ENCODE measurements at regions not wholly inside any gene's neighbourhood (a gene's known extent, or its start where the extent isn't known, plus 50 kb on each side); places are given as distances from the start of the nearest gene placed in this dataset.
"Not testable (repeated sequence)": the region's sequence is repeated elsewhere in the genome, so short reads cannot be mapped to it uniquely, and the experiment has no call there.

- Mint-ChIP-seq H3K4me1 (peaks cover 32% of the 10 kb centered on the region), H3K36me3 (ENCODE audit: low read depth) (no peaks in the 10 kb centered on the region), H3K9me3 (peaks cover 5% of the 10 kb centered on the region), H3K27ac (peak overlapping the region; percentile 76), H3K4me3 (no peak overlapping the region), H3K27me3 (ENCODE audit: low read depth, poor library complexity) (peaks cover 22% of the 10 kb centered on the region)
- no peak for TF ChIP-seq CTCF (IDR thresholded peaks at IDR 0.05)
- peak; percentile 21 for DNase-seq
Measured at GRCh38 chr19:29040951-29041350, 172.0 kb downstream of the UQCRFS1 start.

- Mint-ChIP-seq H3K27me3 (ENCODE audit: low read depth, poor library complexity) (peaks cover 25% of the 10 kb centered on the region), H3K9me3 (peaks cover 5% of the 10 kb centered on the region), H3K36me3 (ENCODE audit: low read depth) (no peaks in the 10 kb centered on the region), H3K4me3 (no peak overlapping the region), H3K27ac (no peak overlapping the region), H3K4me1 (peaks cover 25% of the 10 kb centered on the region)
- TF ChIP-seq CTCF (IDR thresholded peaks at IDR 0.05) = no peak
- no peak for DNase-seq
Measured at GRCh38 chr19:29040292-29040691, 172.7 kb downstream of the UQCRFS1 start.

- Mint-ChIP-seq H3K4me1 (peaks cover 16% of the 10 kb centered on the region), H3K27me3 (ENCODE audit: low read depth, poor library complexity) (peaks cover 25% of the 10 kb centered on the region)
- H3K36me3 Mint-ChIP-seq (ENCODE audit: low read depth); H3K9me3 Mint-ChIP-seq; H3K4me3 Mint-ChIP-seq; H3K27ac Mint-ChIP-seq; DNase-seq: not testable (repeated sequence)
Measured at GRCh38 chr19:29039036-29039435, 173.9 kb downstream of the UQCRFS1 start.

GRCh38 chr19:29031216-29031615 is 181.7 kb downstream of the UQCRFS1 start:
- no peak for DNase-seq
- peaks cover 4% of the 10 kb centered on the region for H3K4me1 Mint-ChIP-seq
- peaks cover 9% of the 10 kb centered on the region for H3K27me3 Mint-ChIP-seq (ENCODE audit: low read depth, poor library complexity)
- H3K9me3 Mint-ChIP-seq = peaks cover 4% of the 10 kb centered on the region
- no peak overlapping the region for H3K27ac Mint-ChIP-seq
- H3K4me3 Mint-ChIP-seq = no peak overlapping the region
- no peak for TF ChIP-seq CTCF (IDR thresholded peaks at IDR 0.05)
- H3K36me3 Mint-ChIP-seq (ENCODE audit: low read depth) = no peaks in the 10 kb centered on the region

- no peaks in the 10 kb centered on the region for H3K36me3 Mint-ChIP-seq (ENCODE audit: low read depth)
- no peak for TF ChIP-seq CTCF (IDR thresholded peaks at IDR 0.05)
Measured at GRCh38 chr19:29029268-29029958, 183.5 kb downstream of the UQCRFS1 start.

GRCh38 chr19:29022599-29022998 is 190.4 kb downstream of the UQCRFS1 start:
- no peak overlapping the region for H3K4me3 Mint-ChIP-seq
- H3K36me3 Mint-ChIP-seq (ENCODE audit: low read depth) = no peaks in the 10 kb centered on the region
- no peak for DNase-seq
- no peak overlapping the region for H3K27ac Mint-ChIP-seq
- no peaks in the 10 kb centered on the region for H3K9me3 Mint-ChIP-seq
- H3K4me1 Mint-ChIP-seq = peaks cover 4% of the 10 kb centered on the region
- TF ChIP-seq CTCF (IDR thresholded peaks at IDR 0.05) = no peak
- H3K27me3 Mint-ChIP-seq (ENCODE audit: low read depth, poor library complexity) = peaks cover 27% of the 10 kb centered on the region

More at GRCh38 chr19:29029268-29029958, 183.5 kb downstream of the UQCRFS1 start:
- Mint-ChIP-seq H3K9me3 (peaks cover 4% of the 10 kb centered on the region), H3K4me1 (peaks cover 4% of the 10 kb centered on the region), H3K4me3 (no peak overlapping the region), H3K27me3 (ENCODE audit: low read depth, poor library complexity) (peaks cover 10% of the 10 kb centered on the region), H3K27ac (no peak overlapping the region)
- no peak for DNase-seq
